ENCODE measurements at regions not wholly inside any gene's neighbourhood (a gene's known extent, or its start where the extent isn't known, plus 50 kb on each side); places are given as distances from the start of the nearest gene placed in this dataset.

GRCh38 chr6:166221636-166222035, 54.0 kb upstream of the TBXT start:
- CTCF ChIA-PET = interaction anchor here (0.9 kb wide), 1 partner anchor 160 kb away, joined by 5 read pairs; no protein-coding TSS in a partner anchor
- Histone ChIP-seq H3K27ac (ENCODE audit: extremely low read depth, low read depth, low read length) (no peak overlapping the region), H3K9me3 (ENCODE audit: control insufficient read depth, insufficient read depth, low read depth, low read length) (no peaks in the 10 kb centered on the region), H3K36me3 (ENCODE audit: control insufficient read depth in 2 of 2, insufficient read depth in 1 of 2, low read length in 2 of 2) (no peaks in the 10 kb centered on the region), H3K4me1 (ENCODE audit: control insufficient read depth, insufficient read depth, low read length) (no peaks in the 10 kb centered on the region), H3K4me3 (ENCODE audit: low read depth, low read length) (no peak overlapping the region)
- POLR2A ChIA-PET = no interaction called here
- no peak for TF ChIP-seq GLI4 (tag by site-specific recombination; IDR thresholded peaks at IDR 0.05)
- TF ChIP-seq ZNF174 (tag by site-specific recombination; IDR thresholded peaks at IDR 0.05) = no peak
- TF ChIP-seq ZBTB17 (tag by site-specific recombination; IDR thresholded peaks at IDR 0.05) = no peak
- no peak for TF ChIP-seq GLIS1 (tag by site-specific recombination; IDR thresholded peaks at IDR 0.05)
- no peak for TF ChIP-seq ZNF514 (tag by site-specific recombination; IDR thresholded peaks at IDR 0.05)
- no peak for TF ChIP-seq ZNF132 (tag by site-specific recombination; IDR thresholded peaks at IDR 0.05; ENCODE audit: borderline replicate concordance)
- TF ChIP-seq ZNF19 (tag by site-specific recombination; IDR thresholded peaks at IDR 0.05; ENCODE audit: low read depth) = no peak
- TF ChIP-seq ZNF639 (tag by site-specific recombination; IDR thresholded peaks at IDR 0.05) = no peak
- TF ChIP-seq OVOL3 (tag by site-specific recombination; IDR thresholded peaks at IDR 0.05) = no peak
- TF ChIP-seq ZNF366 (tag by site-specific recombination; conservative IDR thresholded peaks at IDR 0.05) = no peak
- no peak for TF ChIP-seq ZNF629 (tag by site-specific recombination; IDR thresholded peaks at IDR 0.05)
- no peak for TF ChIP-seq ZNF138 (tag by site-specific recombination; IDR thresholded peaks at IDR 0.05; ENCODE audit: borderline replicate concordance)

DNA sequence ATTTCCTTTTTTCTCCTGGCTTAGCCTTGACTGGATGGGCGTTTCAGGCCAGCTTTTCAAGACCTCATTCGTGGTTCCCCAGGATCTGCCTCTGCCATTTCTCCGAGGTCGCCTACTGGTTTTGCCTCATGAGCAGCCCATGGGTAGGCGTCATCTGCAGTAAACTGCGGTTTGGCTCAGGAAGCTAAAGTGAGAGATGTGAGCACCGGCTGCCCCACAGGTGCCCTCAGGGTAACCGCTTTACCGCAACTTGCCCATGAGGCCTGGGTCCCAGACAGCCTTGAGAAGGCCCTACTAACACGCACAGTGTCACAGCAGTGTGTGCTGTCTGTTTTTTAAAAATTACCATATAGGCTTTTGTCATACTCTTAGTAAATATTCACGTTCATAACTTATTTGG, 53.4 kb upstream of the TBXT start:
- Histone ChIP-seq H3K4me3 (ENCODE audit: low read depth, low read length) (no peak overlapping the region), H3K36me3 (ENCODE audit: control insufficient read depth in 2 of 2, insufficient read depth in 1 of 2, low read length in 2 of 2) (no peaks in the 10 kb centered on the region), H3K4me1 (ENCODE audit: control insufficient read depth, insufficient read depth, low read length) (no peaks in the 10 kb centered on the region), H3K27ac (ENCODE audit: extremely low read depth, low read depth, low read length) (no peak overlapping the region), H3K9me3 (ENCODE audit: control insufficient read depth, insufficient read depth, low read depth, low read length) (no peaks in the 10 kb centered on the region)
- ChIA-PET POLR2A (no interaction called here), CTCF (interaction anchor here (0.6 to 0.9 kb wide), 2 partner anchors 115 to 161 kb away, joined by 5 read pairs; no protein-coding TSS in a partner anchor)
- TF ChIP-seq ZNF24 (tag by site-specific recombination; IDR thresholded peaks at IDR 0.05) = no peak
- TF ChIP-seq, protein P1, sequence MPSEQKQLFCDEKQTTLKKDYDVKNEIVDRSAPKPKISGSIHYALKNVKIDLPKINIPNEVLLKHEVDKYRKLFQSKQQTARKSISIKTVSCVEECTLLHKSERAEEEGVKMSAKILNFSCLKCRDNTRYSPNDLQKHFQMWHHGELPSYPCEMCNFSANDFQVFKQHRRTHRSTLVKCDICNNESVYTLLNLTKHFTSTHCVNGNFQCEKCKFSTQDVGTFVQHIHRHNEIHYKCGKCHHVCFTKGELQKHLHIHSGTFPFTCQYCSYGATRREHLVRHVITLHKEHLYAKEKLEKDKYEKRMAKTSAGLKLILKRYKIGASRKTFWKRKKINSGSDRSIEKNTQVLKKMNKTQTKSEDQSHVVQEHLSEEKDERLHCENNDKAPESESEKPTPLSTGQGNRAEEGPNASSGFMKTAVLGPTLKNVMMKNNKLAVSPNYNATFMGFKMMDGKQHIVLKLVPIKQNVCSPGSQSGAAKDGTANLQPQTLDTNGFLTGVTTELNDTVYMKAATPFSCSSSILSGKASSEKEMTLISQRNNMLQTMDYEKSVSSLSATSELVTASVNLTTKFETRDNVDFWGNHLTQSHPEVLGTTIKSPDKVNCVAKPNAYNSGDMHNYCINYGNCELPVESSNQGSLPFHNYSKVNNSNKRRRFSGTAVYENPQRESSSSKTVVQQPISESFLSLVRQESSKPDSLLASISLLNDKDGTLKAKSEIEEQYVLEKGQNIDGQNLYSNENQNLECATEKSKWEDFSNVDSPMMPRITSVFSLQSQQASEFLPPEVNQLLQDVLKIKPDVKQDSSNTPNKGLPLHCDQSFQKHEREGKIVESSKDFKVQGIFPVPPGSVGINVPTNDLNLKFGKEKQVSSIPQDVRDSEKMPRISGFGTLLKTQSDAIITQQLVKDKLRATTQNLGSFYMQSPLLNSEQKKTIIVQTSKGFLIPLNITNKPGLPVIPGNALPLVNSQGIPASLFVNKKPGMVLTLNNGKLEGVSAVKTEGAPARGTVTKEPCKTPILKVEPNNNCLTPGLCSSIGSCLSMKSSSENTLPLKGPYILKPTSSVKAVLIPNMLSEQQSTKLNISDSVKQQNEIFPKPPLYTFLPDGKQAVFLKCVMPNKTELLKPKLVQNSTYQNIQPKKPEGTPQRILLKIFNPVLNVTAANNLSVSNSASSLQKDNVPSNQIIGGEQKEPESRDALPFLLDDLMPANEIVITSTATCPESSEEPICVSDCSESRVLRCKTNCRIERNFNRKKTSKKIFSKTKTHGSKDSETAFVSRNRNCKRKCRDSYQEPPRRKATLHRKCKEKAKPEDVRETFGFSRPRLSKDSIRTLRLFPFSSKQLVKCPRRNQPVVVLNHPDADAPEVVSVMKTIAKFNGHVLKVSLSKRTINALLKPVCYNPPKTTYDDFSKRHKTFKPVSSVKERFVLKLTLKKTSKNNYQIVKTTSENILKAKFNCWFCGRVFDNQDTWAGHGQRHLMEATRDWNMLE (tag by site-specific recombination; conservative IDR thresholded peaks at IDR 0.05; ENCODE audit: low read depth) = no peak
- no peak for TF ChIP-seq BCL11B (tag by site-specific recombination; IDR thresholded peaks at IDR 0.05; ENCODE audit: low read depth)
- TF ChIP-seq, protein P2, sequence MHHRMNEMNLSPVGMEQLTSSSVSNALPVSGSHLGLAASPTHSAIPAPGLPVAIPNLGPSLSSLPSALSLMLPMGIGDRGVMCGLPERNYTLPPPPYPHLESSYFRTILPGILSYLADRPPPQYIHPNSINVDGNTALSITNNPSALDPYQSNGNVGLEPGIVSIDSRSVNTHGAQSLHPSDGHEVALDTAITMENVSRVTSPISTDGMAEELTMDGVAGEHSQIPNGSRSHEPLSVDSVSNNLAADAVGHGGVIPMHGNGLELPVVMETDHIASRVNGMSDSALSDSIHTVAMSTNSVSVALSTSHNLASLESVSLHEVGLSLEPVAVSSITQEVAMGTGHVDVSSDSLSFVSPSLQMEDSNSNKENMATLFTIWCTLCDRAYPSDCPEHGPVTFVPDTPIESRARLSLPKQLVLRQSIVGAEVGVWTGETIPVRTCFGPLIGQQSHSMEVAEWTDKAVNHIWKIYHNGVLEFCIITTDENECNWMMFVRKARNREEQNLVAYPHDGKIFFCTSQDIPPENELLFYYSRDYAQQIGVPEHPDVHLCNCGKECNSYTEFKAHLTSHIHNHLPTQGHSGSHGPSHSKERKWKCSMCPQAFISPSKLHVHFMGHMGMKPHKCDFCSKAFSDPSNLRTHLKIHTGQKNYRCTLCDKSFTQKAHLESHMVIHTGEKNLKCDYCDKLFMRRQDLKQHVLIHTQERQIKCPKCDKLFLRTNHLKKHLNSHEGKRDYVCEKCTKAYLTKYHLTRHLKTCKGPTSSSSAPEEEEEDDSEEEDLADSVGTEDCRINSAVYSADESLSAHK (tag by site-specific recombination; IDR thresholded peaks at IDR 0.05) = no peak
- no peak for TF ChIP-seq ZNF558 (tag by site-specific recombination; IDR thresholded peaks at IDR 0.05)
- no peak for TF ChIP-seq ZNF184 (tag by site-specific recombination; IDR thresholded peaks at IDR 0.05)
- TF ChIP-seq SCRT2 (tag by site-specific recombination; IDR thresholded peaks at IDR 0.05) = no peak
- TF ChIP-seq ZNF140 (tag by site-specific recombination; IDR thresholded peaks at IDR 0.05) = no peak
- no peak for TF ChIP-seq ZBTB20 (tag by site-specific recombination; IDR thresholded peaks at IDR 0.05)
- no peak for TF ChIP-seq ZNF449 (tag by site-specific recombination; IDR thresholded peaks at IDR 0.05)
